ENCODE measurements at regions not wholly inside any gene's neighbourhood (a gene's known extent, or its start where the extent isn't known, plus 50 kb on each side); places are given as distances from the start of the nearest gene placed in this dataset.
"Not testable (repeated sequence)": the region's sequence is repeated elsewhere in the genome, so short reads cannot be mapped to it uniquely, and the experiment has no call there.

- no peaks in the 10 kb centered on the region for H3K27me3 ChIP-seq (replicated peaks; ENCODE audit: insufficient read depth)
These were observed 182.9 kb downstream of the MRPS30 start for GRCh38 chr5:44991693-44992092.

GRCh38 chr5:44993286-44993685 is 184.5 kb downstream of the MRPS30 start:
- DNase-seq (ENCODE audit: low spot score), result no peak
- Histone ChIP-seq H3K4me1 (replicated peaks) (no peaks in the 10 kb centered on the region), H3K36me3 (no peaks in the 10 kb centered on the region), H3K9me3 (no peaks in the 10 kb centered on the region), H3K4me3 (no peak overlapping the region), H3K27ac (no peak overlapping the region), H3K27me3 (replicated peaks; ENCODE audit: insufficient read depth) (no peaks in the 10 kb centered on the region)
- TF ChIP-seq POLR2AphosphoS5 (IDR thresholded peaks at IDR 0.05) (no peak), CTCF (IDR thresholded peaks at IDR 0.05) (no peak), POLR2A (IDR thresholded peaks at IDR 0.05) (no peak)
- intact Hi-C loops (cut with DNase I), result no loop called here
- WGBS, result 44% methylated on average over 1 of the region's 1 CpG

More at GRCh38 chr5:44991693-44992092, 182.9 kb downstream of the MRPS30 start:
- Histone ChIP-seq H3K9me3 (no peaks in the 10 kb centered on the region), H3K27ac (no peak overlapping the region), H3K4me3 (no peak overlapping the region), H3K36me3 (no peaks in the 10 kb centered on the region), H3K4me1 (replicated peaks) (no peaks in the 10 kb centered on the region)
- WGBS, result 84% methylated on average over 2 of the region's 2 CpGs
- DNase-seq (ENCODE audit: low spot score), result no peak
- no peak for TF ChIP-seq POLR2AphosphoS5 (IDR thresholded peaks at IDR 0.05)
- TF ChIP-seq CTCF (IDR thresholded peaks at IDR 0.05), result no peak
- TF ChIP-seq POLR2A (IDR thresholded peaks at IDR 0.05), result no peak
- intact Hi-C loops (cut with DNase I), result no loop called here

DNA sequence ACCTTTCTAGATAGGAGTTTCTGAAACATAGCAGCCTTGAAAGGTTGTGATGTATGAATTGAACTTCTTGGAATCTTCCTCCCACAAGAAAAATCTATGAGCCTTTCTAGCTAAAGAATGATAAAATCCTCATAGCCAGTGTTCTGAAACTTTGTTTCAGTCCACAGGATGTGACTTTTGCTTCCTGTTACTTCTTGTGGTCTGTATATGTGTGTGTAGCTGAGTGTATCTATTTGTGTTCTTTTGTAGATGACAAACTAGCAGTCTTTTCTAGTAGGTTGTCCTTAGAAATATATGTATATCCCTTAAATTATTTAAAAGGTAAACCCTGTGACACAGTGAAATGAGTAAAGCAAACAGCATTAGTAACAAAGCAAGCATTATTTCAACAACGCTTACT is 188.8 kb downstream of the MRPS30 start:
- H3K36me3 ChIP-seq, result no peaks in the 10 kb centered on the region
- no peak overlapping the region for H3K4me3 ChIP-seq
- no peak for TF ChIP-seq POLR2AphosphoS5 (IDR thresholded peaks at IDR 0.05)
- H3K4me1 ChIP-seq (replicated peaks), result no peaks in the 10 kb centered on the region
- no peaks in the 10 kb centered on the region for H3K27me3 ChIP-seq (replicated peaks; ENCODE audit: insufficient read depth)
- no peak overlapping the region for H3K27ac ChIP-seq
- 97% methylated on average over 1 of the region's 1 CpG for WGBS
- no peak for DNase-seq (ENCODE audit: low spot score)
- intact Hi-C loops (cut with DNase I), result no loop called here
- H3K9me3 ChIP-seq, result no peaks in the 10 kb centered on the region

GRCh38 chr5:45007102-45007501 is 198.4 kb downstream of the MRPS30 start:
- DNase-seq (ENCODE audit: low spot score); H3K4me3 ChIP-seq; intact Hi-C loops (cut with DNase I); H3K4me1 ChIP-seq (replicated peaks); H3K27me3 ChIP-seq (replicated peaks; ENCODE audit: insufficient read depth); H3K36me3 ChIP-seq; H3K9me3 ChIP-seq; H3K27ac ChIP-seq: not testable (repeated sequence)
- 87% methylated on average over 6 of the region's 6 CpGs for WGBS

DNA sequence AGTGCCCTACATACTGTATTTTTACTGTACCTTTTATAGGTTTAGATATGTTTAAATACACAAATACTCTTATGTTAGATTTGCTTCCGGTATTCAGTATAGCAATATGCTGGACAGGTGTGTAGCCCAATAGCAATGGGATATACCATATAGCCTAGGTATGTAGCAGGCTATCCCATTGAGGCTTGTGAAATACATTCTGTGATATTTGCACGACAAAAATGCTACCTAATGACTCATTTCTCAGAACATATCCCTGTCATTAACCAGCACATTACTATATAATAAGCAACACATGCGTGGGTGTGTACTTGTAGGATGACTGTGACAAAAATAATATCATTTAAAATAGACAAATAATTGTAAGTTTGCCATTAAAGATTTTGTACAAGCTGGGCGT is 208.8 kb downstream of the MRPS30 start:
- H3K27me3 ChIP-seq (replicated peaks; ENCODE audit: insufficient read depth), result no peaks in the 10 kb centered on the region
- DNase-seq (ENCODE audit: low spot score), result no peak
- no peaks in the 10 kb centered on the region for H3K4me1 ChIP-seq (replicated peaks)
- H3K4me3 ChIP-seq, result no peak overlapping the region
- intact Hi-C loops (cut with DNase I), result no loop called here
- no peak overlapping the region for H3K27ac ChIP-seq
- 87% methylated on average over 4 of the region's 4 CpGs for WGBS
- H3K36me3 ChIP-seq, result no peaks in the 10 kb centered on the region
- no peaks in the 10 kb centered on the region for H3K9me3 ChIP-seq
- TF ChIP-seq CTCF (IDR thresholded peaks at IDR 0.05), result no peak

DNA sequence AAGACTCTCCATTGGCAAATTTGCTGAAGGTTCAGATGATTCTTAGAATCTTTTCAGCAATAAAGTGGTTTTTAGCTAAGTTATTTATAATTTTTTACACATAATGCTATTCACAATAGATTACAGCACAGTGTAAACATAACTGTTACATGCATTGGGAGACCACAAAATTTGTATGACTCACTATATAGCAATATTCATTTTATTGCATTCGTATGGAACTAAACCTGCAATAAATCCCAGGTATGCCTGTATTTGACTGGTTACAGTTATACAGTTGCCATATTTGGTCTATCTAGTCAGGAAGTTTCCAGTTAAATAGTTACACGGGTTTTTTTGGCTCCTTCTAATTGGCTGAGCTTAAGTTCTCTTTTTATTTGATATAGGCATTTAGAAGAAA is 220.8 kb downstream of the MRPS30 start:
- no peak for DNase-seq (ENCODE audit: low spot score)
- Histone ChIP-seq H3K4me1 (replicated peaks) (no peaks in the 10 kb centered on the region), H3K36me3 (no peaks in the 10 kb centered on the region), H3K27me3 (replicated peaks; ENCODE audit: insufficient read depth) (no peaks in the 10 kb centered on the region), H3K9me3 (no peaks in the 10 kb centered on the region), H3K4me3 (no peak overlapping the region), H3K27ac (no peak overlapping the region)
- intact Hi-C loops (cut with DNase I), result no loop called here
- TF ChIP-seq POLR2AphosphoS5 (IDR thresholded peaks at IDR 0.05) (no peak), CTCF (IDR thresholded peaks at IDR 0.05) (no peak), POLR2A (IDR thresholded peaks at IDR 0.05) (no peak)
- WGBS, result 59% methylated on average over 2 of the region's 2 CpGs

All from prostate gland (tissue), 2 donors.